HuH-7.5 (cell line): ENCODE measurements at regions not wholly inside any gene's neighbourhood (a gene's known extent, or its start where the extent isn't known, plus 50 kb on each side); places are given as distances from the start of the nearest gene placed in this dataset.

ENCODE experiments used
- DNase-seq: peaks from one replicate; pipeline ENCODE4 v3.0.0; 2011; ENCODE audit warnings: low spot score

DNA sequence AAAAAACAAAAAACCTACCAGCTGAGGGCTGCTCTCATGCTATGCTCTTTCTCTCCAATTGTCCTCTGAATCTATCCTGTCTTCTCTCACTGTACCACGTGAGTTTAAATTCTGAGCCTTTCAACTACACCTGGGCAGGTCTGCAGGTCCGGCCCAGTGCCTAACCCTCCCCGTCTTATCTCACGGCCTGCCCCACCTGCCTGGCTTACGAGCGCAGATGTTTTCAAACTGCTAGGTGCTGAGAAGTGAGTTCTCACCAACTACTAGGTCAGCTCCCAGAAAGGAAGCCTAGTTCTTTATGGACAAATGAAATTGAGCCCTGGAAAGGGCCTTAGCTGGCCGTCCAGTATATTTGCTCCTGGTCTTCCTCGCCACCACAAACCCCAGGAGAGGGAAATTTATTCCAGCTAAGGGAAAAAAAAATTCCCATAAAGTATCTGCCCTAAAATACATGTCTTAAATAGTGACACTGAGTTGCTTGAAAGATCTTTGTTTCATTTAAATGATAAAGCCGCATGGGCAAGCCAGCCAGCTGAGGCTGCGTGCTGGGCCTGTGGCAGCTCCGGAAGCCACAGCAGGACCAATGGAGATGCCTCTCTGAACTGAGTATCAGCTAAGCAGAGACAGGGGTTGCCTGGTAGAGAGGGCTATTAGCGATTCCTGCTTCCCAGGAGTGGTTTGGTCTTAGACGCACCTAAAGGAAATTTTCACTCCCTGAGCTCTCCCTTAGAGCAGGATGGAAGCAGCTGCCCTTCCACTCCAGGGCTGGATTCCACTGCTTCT, 92.5 kb upstream of the NCK2 start:
- no peak for DNase-seq

GRCh38 chr2:105649534-105649933, 95.2 kb upstream of the NCK2 start:
- DNase-seq: no peak

- DNase-seq: no peak
Measured at GRCh38 chr2:105647731-105648130, 97.0 kb upstream of the NCK2 start.

DNA sequence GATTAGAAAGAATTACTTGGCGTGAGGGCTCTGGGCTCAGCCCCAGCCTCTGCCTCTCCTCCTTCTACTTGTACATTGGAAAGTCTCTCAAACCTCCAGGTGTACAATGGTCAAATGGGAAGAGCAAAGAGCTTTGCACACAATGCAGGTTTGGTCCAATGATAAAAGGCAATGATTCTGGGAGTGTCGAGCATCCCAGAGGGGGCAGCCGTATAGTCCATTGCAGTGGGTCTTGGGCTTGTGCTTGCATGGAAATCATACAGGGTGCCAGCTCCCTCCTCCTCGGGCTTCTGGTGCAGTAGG, 98.0 kb upstream of the NCK2 start:
- no peak for DNase-seq

GRCh38 chr2:105645938-105646773, 98.6 kb upstream of the NCK2 start:
- no peak for DNase-seq

DNA sequence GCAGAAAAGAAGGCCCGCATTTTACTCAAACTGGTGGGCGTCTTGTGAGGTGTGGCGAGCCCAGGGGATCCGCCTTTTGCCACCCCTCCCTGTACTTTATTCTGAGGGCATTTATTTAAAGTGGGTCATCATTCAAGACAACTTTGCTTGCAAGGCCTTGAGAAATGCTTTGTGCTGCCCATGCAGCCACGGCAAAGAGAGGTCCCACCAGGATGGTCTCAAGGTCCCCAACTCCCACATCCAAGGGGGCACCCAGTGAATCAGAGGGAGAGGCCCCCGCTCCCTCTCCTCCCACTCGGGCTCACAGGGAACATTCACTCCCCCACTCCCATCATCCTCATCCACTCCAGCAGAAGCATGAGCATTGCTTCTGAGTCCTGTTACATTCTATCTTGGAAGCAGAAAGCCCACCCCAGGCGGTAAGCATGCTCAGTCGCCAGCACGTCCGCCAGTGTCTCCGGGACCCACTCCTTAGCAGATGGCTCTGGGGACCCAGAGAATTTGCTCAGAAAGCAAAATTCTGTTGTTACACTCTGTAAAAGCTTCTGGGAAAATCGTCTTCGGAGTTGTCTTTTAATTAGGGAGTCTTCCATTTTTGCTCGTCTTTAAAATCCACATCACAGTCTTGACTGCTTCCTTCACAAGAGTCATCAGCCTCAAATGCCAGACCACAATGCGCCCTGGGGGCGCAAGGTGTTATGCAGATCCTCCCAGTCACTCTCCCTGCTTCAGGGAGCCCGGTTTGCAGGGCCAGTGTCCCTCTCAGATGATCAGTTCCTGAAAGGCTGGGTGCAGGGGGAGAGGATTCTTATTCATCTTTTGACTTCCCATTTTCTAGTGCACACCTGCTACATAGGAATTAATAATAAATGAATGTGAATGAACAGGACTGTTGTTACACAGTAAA, 99.4 kb upstream of the NCK2 start:
- no peak for DNase-seq

DNA sequence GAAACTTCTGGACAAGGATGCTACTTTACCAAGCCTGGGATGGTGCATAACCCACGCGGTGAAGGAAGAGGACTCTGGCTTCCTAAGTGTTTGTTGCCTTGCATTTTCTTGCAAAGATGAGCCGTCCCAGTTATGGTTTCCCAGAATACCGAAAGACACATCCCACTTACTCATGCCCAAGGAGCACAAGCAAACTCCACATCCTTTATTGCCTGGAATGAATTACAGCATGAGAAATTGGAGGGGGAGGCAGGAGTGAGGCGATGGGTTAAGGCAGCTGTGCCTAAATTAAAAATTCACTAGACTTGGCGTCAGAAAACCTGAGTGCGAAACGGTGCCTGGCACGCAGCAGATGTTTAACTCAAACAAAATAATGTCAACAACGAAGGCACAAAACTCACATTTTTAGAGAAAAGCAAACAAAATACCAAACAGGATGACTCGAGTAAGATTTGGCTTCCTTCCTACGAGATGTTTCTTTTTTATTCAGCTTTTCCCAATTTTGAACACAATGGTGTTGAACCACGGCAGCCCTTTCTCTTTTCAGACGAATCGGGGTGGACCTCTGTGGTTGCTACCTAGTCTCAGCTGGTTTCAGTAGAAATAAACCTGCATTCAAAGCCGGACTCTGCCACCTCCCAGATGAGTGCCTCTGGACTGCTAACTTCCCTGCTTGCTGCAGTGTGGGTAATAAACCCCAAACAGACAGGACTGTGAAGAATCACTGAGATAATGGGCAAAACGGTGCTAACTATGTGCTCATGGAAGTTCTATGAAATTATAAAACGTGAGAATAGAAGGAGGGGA, 100.3 kb upstream of the NCK2 start:
- DNase-seq: no peak

- no peak for DNase-seq
Measured at GRCh38 chr2:105643405-105644173, 101.1 kb upstream of the NCK2 start.

DNA sequence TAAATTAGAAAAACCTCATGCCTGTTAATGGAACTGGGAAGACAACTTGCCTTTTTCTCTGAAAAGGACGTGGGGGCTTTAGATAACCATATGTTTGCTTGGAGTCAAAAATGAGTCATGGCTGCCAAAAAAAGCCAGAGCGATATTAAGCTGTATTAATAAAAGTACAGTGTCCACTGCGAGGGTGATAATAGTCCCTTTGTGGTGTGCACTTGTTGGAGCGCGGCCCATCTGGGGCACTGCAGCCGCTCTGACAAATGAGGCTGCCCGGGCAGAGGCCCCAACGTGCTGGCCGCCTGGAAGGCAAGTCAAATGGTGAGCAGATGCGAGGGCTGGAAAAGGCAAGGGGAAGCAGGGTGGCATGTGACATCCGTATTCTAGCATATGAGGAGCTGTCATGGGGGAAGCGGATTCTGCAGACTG, 103.3 kb upstream of the NCK2 start:
- DNase-seq: no peak

GRCh38 chr2:105640246-105640645, 104.5 kb upstream of the NCK2 start:
- DNase-seq: no peak

- DNase-seq: no peak
Measured at GRCh38 chr2:105636109-105636740, 108.5 kb upstream of the NCK2 start.

- no peak for DNase-seq
Measured at GRCh38 chr2:105635564-105635963, 109.1 kb upstream of the NCK2 start.

- DNase-seq: no peak
Measured at GRCh38 chr2:105634198-105634597, 110.5 kb upstream of the NCK2 start.

DNA sequence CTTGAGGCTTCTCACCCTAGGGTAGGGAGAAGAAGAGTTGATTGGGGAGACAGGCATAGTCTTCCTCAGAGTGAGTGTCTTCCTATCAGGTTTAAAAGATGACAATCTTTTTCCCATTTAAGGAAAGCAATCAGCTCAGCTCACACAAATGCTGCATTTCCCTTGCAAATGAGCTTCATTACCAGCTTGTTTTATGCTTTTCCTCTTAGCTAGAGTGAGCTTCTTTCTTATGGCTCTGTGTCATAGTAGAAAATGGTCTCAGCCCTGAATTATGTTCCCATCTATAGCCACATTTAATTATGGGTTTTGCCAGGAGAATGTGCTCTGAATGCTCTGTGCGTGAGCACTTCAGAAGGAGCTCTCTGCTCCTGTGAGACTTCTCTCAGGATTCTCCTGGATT, 112.8 kb upstream of the NCK2 start:
- DNase-seq: no peak

- no peak for DNase-seq
Measured at GRCh38 chr2:105631011-105631410, 113.7 kb upstream of the NCK2 start.

DNA sequence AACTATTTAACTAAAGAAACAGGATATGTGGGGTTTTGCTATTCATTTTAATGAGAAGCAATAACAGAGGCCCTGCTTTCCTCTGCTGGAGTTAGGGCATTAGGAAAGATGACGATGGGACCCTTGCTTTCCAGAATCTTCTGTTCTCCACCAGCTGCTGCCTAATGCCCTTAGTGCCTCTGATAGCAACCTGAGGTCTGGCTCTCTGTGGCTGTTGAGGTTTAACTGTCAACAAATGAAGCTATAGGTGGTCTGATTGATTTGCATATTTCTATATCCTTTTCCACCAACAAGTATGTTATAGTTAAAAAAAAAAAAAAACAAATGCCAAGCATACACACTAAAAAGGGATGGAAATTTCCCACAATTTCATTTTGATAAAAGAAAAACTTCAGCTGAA, 115.1 kb upstream of the NCK2 start:
- DNase-seq: no peak

GRCh38 chr2:105627534-105627933, 117.2 kb upstream of the NCK2 start:
- no peak for DNase-seq

GRCh38 chr2:105626966-105627340, 117.8 kb upstream of the NCK2 start:
- no peak for DNase-seq

DNA sequence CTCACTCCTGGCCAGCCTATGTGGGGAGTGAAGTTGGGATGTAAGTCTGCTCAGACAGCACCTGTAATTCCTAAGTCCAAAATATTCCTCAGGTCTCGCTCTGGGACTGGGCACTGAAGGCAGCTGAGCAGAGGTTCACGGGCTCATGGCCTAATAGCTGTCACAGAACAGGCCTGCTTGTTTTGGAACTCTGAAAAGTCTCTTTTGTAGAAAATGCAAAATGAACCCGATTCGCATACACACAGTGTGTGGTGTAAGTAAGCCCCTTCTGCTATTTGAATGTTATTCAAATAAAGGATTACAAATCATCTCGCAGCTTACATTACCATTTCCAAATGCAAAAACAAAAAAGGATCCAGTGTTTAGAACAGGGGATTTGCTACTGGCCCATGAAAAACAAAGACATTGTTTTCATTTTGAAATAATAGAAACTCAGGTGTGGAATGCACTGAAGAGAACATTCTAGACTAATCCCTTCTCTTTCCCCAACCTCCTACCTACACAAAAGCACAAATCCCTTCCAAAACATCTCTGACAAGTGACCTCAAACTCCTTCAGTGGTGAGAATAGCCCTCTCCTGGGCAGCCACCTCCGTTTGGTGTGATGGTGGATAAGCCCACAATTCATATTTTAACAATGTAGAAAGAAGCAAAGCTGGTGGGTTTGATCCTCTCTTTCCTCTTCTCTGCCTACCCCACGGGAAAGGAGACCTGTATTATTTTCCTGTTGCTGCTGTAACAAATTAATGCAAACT, 118.3 kb upstream of the NCK2 start:
- no peak for DNase-seq

- DNase-seq: no peak
Measured at GRCh38 chr2:105625632-105626031, 119.1 kb upstream of the NCK2 start.
